ENCODE measurements at regions not wholly inside any gene's neighbourhood (a gene's known extent, or its start where the extent isn't known, plus 50 kb on each side); places are given as distances from the start of the nearest gene placed in this dataset.
"Not testable (repeated sequence)": the region's sequence is repeated elsewhere in the genome, so short reads cannot be mapped to it uniquely, and the experiment has no call there.

DNA sequence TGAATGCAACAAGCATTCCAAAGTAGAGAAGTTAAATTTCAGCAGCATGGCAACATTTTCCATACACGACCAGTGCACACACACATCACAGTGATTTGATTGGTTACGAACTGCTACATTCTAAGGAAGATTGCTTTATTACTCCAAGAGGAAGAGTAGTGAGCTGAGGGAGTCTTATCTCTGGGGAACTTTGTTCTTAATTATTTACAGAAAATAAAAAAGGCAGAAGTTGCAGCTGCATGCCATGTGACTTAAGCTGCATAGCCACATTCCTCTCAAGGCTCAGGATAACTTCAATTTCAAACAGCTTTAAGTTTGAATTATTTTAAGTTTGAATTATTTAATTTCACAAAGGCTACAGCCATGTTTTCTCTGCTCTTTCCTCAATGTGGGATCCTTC lies 71.6 kb upstream of the HSPB3 start:
- no peaks in the 10 kb centered on the region for H3K9me3 ChIP-seq (ENCODE audit: severe bottlenecking)
- TF ChIP-seq, protein P1, sequence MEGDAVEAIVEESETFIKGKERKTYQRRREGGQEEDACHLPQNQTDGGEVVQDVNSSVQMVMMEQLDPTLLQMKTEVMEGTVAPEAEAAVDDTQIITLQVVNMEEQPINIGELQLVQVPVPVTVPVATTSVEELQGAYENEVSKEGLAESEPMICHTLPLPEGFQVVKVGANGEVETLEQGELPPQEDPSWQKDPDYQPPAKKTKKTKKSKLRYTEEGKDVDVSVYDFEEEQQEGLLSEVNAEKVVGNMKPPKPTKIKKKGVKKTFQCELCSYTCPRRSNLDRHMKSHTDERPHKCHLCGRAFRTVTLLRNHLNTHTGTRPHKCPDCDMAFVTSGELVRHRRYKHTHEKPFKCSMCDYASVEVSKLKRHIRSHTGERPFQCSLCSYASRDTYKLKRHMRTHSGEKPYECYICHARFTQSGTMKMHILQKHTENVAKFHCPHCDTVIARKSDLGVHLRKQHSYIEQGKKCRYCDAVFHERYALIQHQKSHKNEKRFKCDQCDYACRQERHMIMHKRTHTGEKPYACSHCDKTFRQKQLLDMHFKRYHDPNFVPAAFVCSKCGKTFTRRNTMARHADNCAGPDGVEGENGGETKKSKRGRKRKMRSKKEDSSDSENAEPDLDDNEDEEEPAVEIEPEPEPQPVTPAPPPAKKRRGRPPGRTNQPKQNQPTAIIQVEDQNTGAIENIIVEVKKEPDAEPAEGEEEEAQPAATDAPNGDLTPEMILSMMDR (IDR thresholded peaks at IDR 0.05; ENCODE audit: poor library complexity, severe bottlenecking), result no peak
- ATAC-seq (ENCODE audit: low read depth) (no peak), DNase-seq (ENCODE audit: low spot score) (no peak)
- no peak overlapping the region for H3K27ac ChIP-seq (ENCODE audit: poor library complexity, severe bottlenecking)
- H3K27me3 ChIP-seq (ENCODE audit: insufficient read depth, poor library complexity, severe bottlenecking), result no peaks in the 10 kb centered on the region
- H3K36me3 ChIP-seq (ENCODE audit: low read depth), result no peaks in the 10 kb centered on the region
- no peaks in the 10 kb centered on the region for H3K4me1 ChIP-seq (ENCODE audit: insufficient read depth, poor library complexity, severe bottlenecking)
- H3K4me3 ChIP-seq (ENCODE audit: severe bottlenecking), result no peak overlapping the region

DNA sequence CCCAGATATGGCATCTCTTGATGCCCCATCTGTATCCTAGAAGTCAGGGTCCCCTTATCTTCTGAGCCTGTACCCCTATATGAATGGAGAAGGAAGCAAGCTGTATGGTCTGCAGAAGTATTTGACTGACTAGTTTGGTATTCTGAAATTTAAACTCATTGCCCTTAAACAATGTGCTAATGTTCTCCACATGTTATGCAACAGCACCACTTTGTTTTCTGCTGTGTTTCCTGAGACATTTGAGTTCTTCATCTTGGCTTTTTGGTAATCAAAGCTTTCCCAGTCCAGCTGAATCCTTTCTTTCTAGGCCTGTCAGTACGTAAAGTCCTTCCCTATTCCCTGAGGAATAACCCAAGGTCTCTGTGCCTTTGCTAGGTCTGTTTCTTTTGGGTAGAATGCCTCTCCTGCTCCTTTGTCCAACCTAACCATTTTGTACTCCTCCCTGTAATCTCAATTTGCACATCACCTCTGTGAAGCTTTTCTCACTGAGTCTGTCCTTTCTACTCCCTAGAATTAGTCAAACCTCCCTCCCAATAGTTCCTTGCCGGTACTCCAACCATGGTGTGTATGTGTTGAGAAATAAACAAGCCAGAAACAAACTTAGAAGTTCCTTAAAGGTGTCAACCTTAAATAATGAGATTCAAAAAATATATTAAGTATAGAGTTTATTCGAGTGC lies 72.1 kb upstream of the HSPB3 start:
- no peaks in the 10 kb centered on the region for H3K27me3 ChIP-seq (ENCODE audit: insufficient read depth, poor library complexity, severe bottlenecking)
- H3K9me3 ChIP-seq (ENCODE audit: severe bottlenecking), result no peaks in the 10 kb centered on the region
- H3K4me1 ChIP-seq (ENCODE audit: insufficient read depth, poor library complexity, severe bottlenecking), result no peaks in the 10 kb centered on the region
- DNase-seq (ENCODE audit: low spot score) (no peak), ATAC-seq (ENCODE audit: low read depth) (peak; percentile 38; the same call in 1 of the 3 replicates)
- H3K27ac ChIP-seq (ENCODE audit: poor library complexity, severe bottlenecking), result no peak overlapping the region
- no peaks in the 10 kb centered on the region for H3K36me3 ChIP-seq (ENCODE audit: low read depth)
- TF ChIP-seq, protein P1 (IDR thresholded peaks at IDR 0.05; ENCODE audit: poor library complexity, severe bottlenecking), result no peak
- H3K4me3 ChIP-seq (ENCODE audit: severe bottlenecking), result no peak overlapping the region

DNA sequence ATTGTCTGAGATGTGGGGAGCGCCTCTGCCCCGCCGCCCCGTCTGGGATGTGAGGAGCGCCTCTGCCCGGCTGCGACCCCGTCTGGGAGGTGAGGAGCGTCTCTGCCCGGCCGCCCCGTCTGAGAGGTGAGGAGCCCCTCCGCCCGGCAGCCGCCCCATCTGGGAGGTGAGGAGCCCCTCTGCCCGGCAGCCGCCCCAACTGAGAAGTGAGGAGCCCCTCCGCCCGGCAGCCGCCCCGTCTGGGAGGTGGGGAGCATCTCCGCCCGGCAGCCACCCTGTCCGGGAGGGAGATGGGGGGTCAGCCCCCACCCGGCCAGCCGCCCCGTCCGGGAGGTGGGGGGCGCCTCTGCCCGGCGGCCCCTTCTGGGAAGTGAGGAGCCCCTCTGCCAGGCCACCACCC lies 70.9 kb upstream of the ARL15 start:
- not testable (repeated sequence) for H3K4me3 ChIP-seq (ENCODE audit: severe bottlenecking); H3K27ac ChIP-seq (ENCODE audit: poor library complexity, severe bottlenecking); H3K4me1 ChIP-seq (ENCODE audit: insufficient read depth, poor library complexity, severe bottlenecking); H3K27me3 ChIP-seq (ENCODE audit: insufficient read depth, poor library complexity, severe bottlenecking); H3K36me3 ChIP-seq (ENCODE audit: low read depth); DNase-seq (ENCODE audit: low spot score); H3K9me3 ChIP-seq (ENCODE audit: severe bottlenecking); ATAC-seq (ENCODE audit: low read depth)

DNA sequence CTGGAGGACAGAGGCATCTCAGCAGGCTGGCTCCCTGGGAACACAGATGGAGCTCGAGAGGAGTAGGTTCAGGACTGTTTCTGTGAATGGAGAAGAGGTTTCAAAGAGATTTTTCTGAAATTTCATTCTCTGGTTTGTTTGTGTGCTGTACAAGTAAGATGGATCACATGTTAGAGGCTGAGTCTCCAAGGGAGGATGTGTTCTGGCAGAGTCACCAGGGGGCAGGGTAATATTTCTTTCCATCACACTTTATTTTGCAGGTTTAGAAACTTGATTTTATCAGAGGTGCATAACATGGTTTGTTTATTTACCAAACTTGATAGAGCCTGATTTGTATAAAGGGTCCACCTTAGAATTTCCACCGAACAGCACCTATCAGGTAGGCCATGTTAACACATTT lies 69.2 kb upstream of the ARL15 start:
- TF ChIP-seq, protein P1 (IDR thresholded peaks at IDR 0.05; ENCODE audit: poor library complexity, severe bottlenecking), result peak; percentile 33

DNA sequence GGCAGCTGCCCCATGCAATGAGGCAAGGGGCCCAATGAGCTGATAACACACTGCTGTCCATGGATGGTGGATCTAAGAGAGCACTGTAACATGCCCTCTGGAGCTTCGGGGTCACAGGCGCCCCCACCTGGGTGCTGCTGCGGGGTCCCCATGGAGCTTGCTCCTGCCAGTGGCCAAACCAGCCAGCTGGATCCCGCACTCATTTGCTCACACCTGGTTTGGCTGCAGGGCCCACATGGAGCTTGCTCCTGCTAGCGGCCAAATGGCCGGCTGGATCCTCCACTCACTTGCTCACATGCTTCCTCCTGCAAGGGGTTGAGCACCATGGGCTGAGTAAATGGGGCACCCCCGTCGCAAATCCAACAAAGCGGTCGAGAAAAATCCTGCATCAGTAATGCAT lies 68.3 kb upstream of the ARL15 start:
- H3K27ac ChIP-seq (ENCODE audit: poor library complexity, severe bottlenecking), result no peak overlapping the region
- no peak overlapping the region for H3K4me3 ChIP-seq (ENCODE audit: severe bottlenecking)
- ATAC-seq (ENCODE audit: low read depth), result no peak
- no peaks in the 10 kb centered on the region for H3K27me3 ChIP-seq (ENCODE audit: insufficient read depth, poor library complexity, severe bottlenecking)
- no peaks in the 10 kb centered on the region for H3K4me1 ChIP-seq (ENCODE audit: insufficient read depth, poor library complexity, severe bottlenecking)
- no peak for DNase-seq (ENCODE audit: low spot score)
- H3K9me3 ChIP-seq (ENCODE audit: severe bottlenecking), result no peaks in the 10 kb centered on the region
- no peaks in the 10 kb centered on the region for H3K36me3 ChIP-seq (ENCODE audit: low read depth)
- TF ChIP-seq, protein P1 (IDR thresholded peaks at IDR 0.05; ENCODE audit: poor library complexity, severe bottlenecking), result no peak

More for the DNA sequence above, 69.2 kb upstream of the ARL15 start:
- Histone ChIP-seq H3K4me1 (ENCODE audit: insufficient read depth, poor library complexity, severe bottlenecking) (no peaks in the 10 kb centered on the region), H3K36me3 (ENCODE audit: low read depth) (no peaks in the 10 kb centered on the region), H3K27me3 (ENCODE audit: insufficient read depth, poor library complexity, severe bottlenecking) (no peaks in the 10 kb centered on the region), H3K4me3 (ENCODE audit: severe bottlenecking) (no peak overlapping the region), H3K27ac (ENCODE audit: poor library complexity, severe bottlenecking) (no peak overlapping the region), H3K9me3 (ENCODE audit: severe bottlenecking) (no peaks in the 10 kb centered on the region)
- DNase-seq (ENCODE audit: low spot score) (no peak), ATAC-seq (ENCODE audit: low read depth) (no peak)

DNA sequence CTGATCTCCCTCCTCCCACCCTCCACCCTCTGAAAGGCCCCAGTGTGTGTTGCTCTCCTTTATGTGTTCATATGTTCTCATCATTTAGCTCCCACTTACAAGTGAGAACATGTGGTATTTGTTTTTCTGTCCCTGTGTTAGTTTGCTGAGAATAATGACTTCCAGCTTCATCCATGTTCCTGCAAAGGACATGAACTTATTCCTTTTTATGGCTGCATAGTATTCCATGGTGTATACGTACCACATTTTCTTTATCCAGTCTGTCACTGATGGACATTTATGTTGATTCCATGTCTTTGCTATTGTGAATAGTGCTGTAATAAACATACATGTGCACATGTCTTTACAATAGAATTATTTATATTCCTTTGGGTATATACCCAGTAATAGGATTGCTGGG lies 67.0 kb upstream of the ARL15 start:
- not testable (repeated sequence) for ATAC-seq (ENCODE audit: low read depth); H3K27ac ChIP-seq (ENCODE audit: poor library complexity, severe bottlenecking); H3K4me3 ChIP-seq (ENCODE audit: severe bottlenecking); H3K9me3 ChIP-seq (ENCODE audit: severe bottlenecking); H3K36me3 ChIP-seq (ENCODE audit: low read depth); DNase-seq (ENCODE audit: low spot score); H3K4me1 ChIP-seq (ENCODE audit: insufficient read depth, poor library complexity, severe bottlenecking); H3K27me3 ChIP-seq (ENCODE audit: insufficient read depth, poor library complexity, severe bottlenecking)
